GM23248 (cell line): ENCODE measurements at regions not wholly inside any gene's neighbourhood (a gene's known extent, or its start where the extent isn't known, plus 50 kb on each side); places are given as distances from the start of the nearest gene placed in this dataset.

Source experiments
- EZH2 ChIP-seq: fragments of 200-600 bp; sonication (generic); IDR thresholded peaks from 2 replicates; pipeline ENCODE4 v1.6.1; 2018; ENCODE audit warnings: antibody characterized with exemption, mild to moderate bottlenecking; ENCODE audit not compliant: insufficient read depth, poor library complexity, severe bottlenecking
- EZH2phosphoT487 ChIP-seq: fragments of 200-600 bp; sonication (generic); IDR thresholded peaks from 2 replicates; pipeline ENCODE4 v1.6.1; 2018; ENCODE audit warnings: antibody characterized with exemption, moderate library complexity, mild to moderate bottlenecking, low read depth; ENCODE audit not compliant: insufficient read depth

- TF ChIP-seq EZH2 (no peak), EZH2phosphoT487 (no peak)
Observed at GRCh38 chr18:40208958-40209357, 1746.1 kb upstream of the PIK3C3 start.
